Keratinocyte (primary cell): ENCODE measurements at regions not wholly inside any gene's neighbourhood (a gene's known extent, or its start where the extent isn't known, plus 50 kb on each side); places are given as distances from the start of the nearest gene placed in this dataset.
"Not testable (repeated sequence)": the region's sequence is repeated elsewhere in the genome, so short reads cannot be mapped to it uniquely, and the experiment has no call there.

Experiments
- DNase-seq: peaks from one replicate; pipeline ENCODE4 v3.0.0-alpha.2; 2011; ENCODE audit warnings: low read depth, missing footprints, low spot score
- FAIRE-seq: peaks from 2 replicates; lab custom pipeline; 2011; peaks lifted over from hg19 to GRCh38; lab: Jason Lieb, UNC
- H2AFZ ChIP-seq: 2 replicates; pipeline ENCODE4 v1.6.0; 2012; ENCODE audit warnings: low read length, control low read depth, inconsistent platforms; ENCODE audit not compliant: control insufficient read depth
- H3K27ac ChIP-seq: 2 replicates; pipeline ENCODE4 v1.5.1; 2011; ENCODE audit warnings: low read length; ENCODE audit not compliant: control insufficient read depth, insufficient read depth
- H3K27me3 ChIP-seq: 3 replicates; pipeline ENCODE4 v1.6.0; 2011; ENCODE audit warnings: low read length; ENCODE audit not compliant: control insufficient read depth, insufficient read depth; ENCODE audit errors: extremely low read depth
- H3K36me3 ChIP-seq, 2 experiments: 2 replicates in 1 of 2; 3 replicates in 1 of 2; pipeline ENCODE4 v1.5.1; 2011; ENCODE audit warnings: low read length in 2 of 2, mild to moderate bottlenecking in 1 of 2; ENCODE audit not compliant: control insufficient read depth in 2 of 2, insufficient read depth in 2 of 2; ENCODE audit errors: extremely low read depth in 1 of 2
- H3K4me1 ChIP-seq: 3 replicates; pipeline ENCODE4 v1.5.1; 2011; ENCODE audit warnings: low read length; ENCODE audit not compliant: control insufficient read depth, insufficient read depth; ENCODE audit errors: extremely low read depth
- H3K4me2 ChIP-seq: 3 replicates; pipeline ENCODE4 v1.6.0; 2011; ENCODE audit warnings: low read depth, low read length; ENCODE audit not compliant: control insufficient read depth, insufficient read depth; ENCODE audit errors: extremely low read depth
- H3K4me3 ChIP-seq, 3 experiments: fragments of 200-600 bp in 1 of 3; sonication (generic) in 1 of 3; 2 replicates in 2 of 3; 3 replicates in 1 of 3; pipeline ENCODE4 v1.5.1; 2011 to 2016; ENCODE audit warnings: low read length in 3 of 3, mild to moderate bottlenecking in 3 of 3, control low read depth in 2 of 3, inconsistent platforms in 1 of 3, low read depth in 1 of 3, mixed read lengths in 1 of 3, mixed run types in 1 of 3, moderate library complexity in 1 of 3; ENCODE audit not compliant: control insufficient read depth in 2 of 3, insufficient read depth in 2 of 3; ENCODE audit errors: extremely low read depth in 1 of 3
- H3K79me2 ChIP-seq: 2 replicates; pipeline ENCODE4 v1.6.0; 2012; ENCODE audit warnings: low read length; ENCODE audit not compliant: control insufficient read depth, insufficient read depth
- H3K9ac ChIP-seq: 3 replicates; pipeline ENCODE4 v1.6.0; 2011; ENCODE audit warnings: low read length; ENCODE audit not compliant: control insufficient read depth, insufficient read depth; ENCODE audit errors: extremely low read depth
- H3K9me1 ChIP-seq: 3 replicates; pipeline ENCODE4 v1.6.0; 2011; ENCODE audit warnings: low read length; ENCODE audit not compliant: control insufficient read depth, insufficient read depth; ENCODE audit errors: extremely low read depth
- H3K9me3 ChIP-seq: 2 replicates; pipeline ENCODE4 v1.5.1; 2012; ENCODE audit warnings: low read depth, low read length; ENCODE audit not compliant: control insufficient read depth
- H4K20me1 ChIP-seq: 3 replicates; pipeline ENCODE4 v1.6.0; 2011; ENCODE audit warnings: low read length; ENCODE audit not compliant: control insufficient read depth, insufficient read depth; ENCODE audit errors: extremely low read depth
- CTCF ChIP-seq, 3 experiments: IDR thresholded peaks in 1 of 3; conservative IDR thresholded peaks in 1 of 3; optimal IDR thresholded peaks in 1 of 3; 2 replicates in 2 of 3; 3 replicates in 1 of 3; pipeline versions ENCODE3 to v1.5.1; 2011; ENCODE audit warnings: low read length in 3 of 3, mild to moderate bottlenecking in 3 of 3, moderate library complexity in 2 of 3, control low read depth in 1 of 3, inconsistent platforms in 1 of 3; ENCODE audit not compliant: insufficient read depth in 2 of 3; ENCODE audit errors: extremely low read depth in 1 of 3
- EZH2 ChIP-seq: IDR thresholded peaks from one replicate; pipeline ENCODE4 v1.6.1; 2012; ENCODE audit warnings: inconsistent platforms, mild to moderate bottlenecking, low read length, moderate library complexity
- dilution Hi-C: fragments of 300-500 bp; cut with MboI; formaldehyde crosslinking; loops from one replicate; pipeline ENCODE4 v1.7.0; 2020; ENCODE audit warnings: low sequenced_read_pairs; ENCODE audit not compliant: extremely low pct_ligation_motif_present

- Histone ChIP-seq H2AFZ (no peak overlapping the region), H4K20me1 (no peaks in the 10 kb centered on the region), H3K27me3 (no peaks in the 10 kb centered on the region), H3K9me1 (no peaks in the 10 kb centered on the region), H3K79me2 (no peaks in the 10 kb centered on the region), H3K27ac (no peak overlapping the region), H3K9ac (no peak overlapping the region), H3K4me1 (no peaks in the 10 kb centered on the region), H3K4me2 (no peak overlapping the region), H3K36me3 (no peaks in the 10 kb centered on the region), H3K9me3 (no peaks in the 10 kb centered on the region), H3K4me3 (no peak overlapping the region)
- dilution Hi-C loops = no loop called here
- FAIRE-seq (no peak), DNase-seq (no peak)
- TF ChIP-seq CTCF (optimal IDR thresholded peaks at IDR 0.05 in 1 of 3, IDR thresholded peaks at IDR 0.05 in 1 of 3, conservative IDR thresholded peaks at IDR 0.05 in 1 of 3; ENCODE audit: extremely low read depth in 1 of 3, insufficient read depth in 2 of 3, low read length in 3 of 3) (no peak), EZH2 (no peak)
These were observed 68.9 kb downstream of the CYP26B1 start for GRCh38 chr2:72078773-72079172.

GRCh38 chr2:72077702-72078169 is 69.9 kb downstream of the CYP26B1 start:
- H3K36me3 ChIP-seq = no peaks in the 10 kb centered on the region
- FAIRE-seq (no peak), DNase-seq (no peak)
- no peak overlapping the region for H3K27ac ChIP-seq
- no peak overlapping the region for H2AFZ ChIP-seq
- H3K27me3 ChIP-seq = no peaks in the 10 kb centered on the region
- no peak overlapping the region for H3K4me3 ChIP-seq
- no peaks in the 10 kb centered on the region for H3K79me2 ChIP-seq
- TF ChIP-seq EZH2 (no peak), CTCF (optimal IDR thresholded peaks at IDR 0.05 in 1 of 3, IDR thresholded peaks at IDR 0.05 in 1 of 3, conservative IDR thresholded peaks at IDR 0.05 in 1 of 3; ENCODE audit: extremely low read depth in 1 of 3, insufficient read depth in 2 of 3, low read length in 3 of 3) (no peak)
- no peaks in the 10 kb centered on the region for H3K4me1 ChIP-seq
- H3K9me1 ChIP-seq = no peaks in the 10 kb centered on the region
- H3K9ac ChIP-seq = no peak overlapping the region
- no peaks in the 10 kb centered on the region for H4K20me1 ChIP-seq
- H3K9me3 ChIP-seq = no peaks in the 10 kb centered on the region
- no peak overlapping the region for H3K4me2 ChIP-seq
- dilution Hi-C loops = no loop called here

- H3K4me1 ChIP-seq, H3K36me3 ChIP-seq, H3K27me3 ChIP-seq, H3K9me3 ChIP-seq, H4K20me1 ChIP-seq, H3K27ac ChIP-seq, H3K9ac ChIP-seq, DNase-seq, H3K9me1 ChIP-seq, H3K79me2 ChIP-seq, H2AFZ ChIP-seq, H3K4me3 ChIP-seq, dilution Hi-C loops, H3K4me2 ChIP-seq, FAIRE-seq: not testable (repeated sequence)
These were observed 74.3 kb downstream of the CYP26B1 start for GRCh38 chr2:72073373-72073772.

- H4K20me1 ChIP-seq, DNase-seq, dilution Hi-C loops, H3K79me2 ChIP-seq, H2AFZ ChIP-seq, H3K27ac ChIP-seq, H3K9me3 ChIP-seq, FAIRE-seq, H3K9ac ChIP-seq, H3K9me1 ChIP-seq, H3K4me1 ChIP-seq, H3K27me3 ChIP-seq, H3K36me3 ChIP-seq, H3K4me2 ChIP-seq, H3K4me3 ChIP-seq: not testable (repeated sequence)
These were observed 83.5 kb downstream of the CYP26B1 start for GRCh38 chr2:72064197-72064596.
